ENCODE measurements at regions not wholly inside any gene's neighbourhood (a gene's known extent, or its start where the extent isn't known, plus 50 kb on each side); places are given as distances from the start of the nearest gene placed in this dataset.

- TF ChIP-seq RFX5 (IDR thresholded peaks at IDR 0.05) (no peak), HMGXB4 (CRISPR knock-in tag; IDR thresholded peaks at IDR 0.05; ENCODE audit: borderline replicate concordance) (no peak), POLR2A (IDR thresholded peaks at IDR 0.05; ENCODE audit: low read length) (no peak), CTCF (IDR thresholded peaks at IDR 0.05) (no peak), RAD21 (conservative IDR thresholded peaks at IDR 0.05 in 1 of 2, IDR thresholded peaks at IDR 0.05 in 1 of 2) (no peak), EP300 (IDR thresholded peaks at IDR 0.05) (no peak), JUNB (IDR thresholded peaks at IDR 0.05) (no peak)
Measured at GRCh38 chr3:71893702-71894479, 108.9 kb upstream of the PROK2 start.
